ENCODE measurements at regions not wholly inside any gene's neighbourhood (a gene's known extent, or its start where the extent isn't known, plus 50 kb on each side); places are given as distances from the start of the nearest gene placed in this dataset.

- H3K36me3 ChIP-seq (ENCODE audit: insufficient read depth, low read length): no peaks in the 10 kb centered on the region
- H3K27ac ChIP-seq: no peak overlapping the region
- no peaks in the 10 kb centered on the region for H3K9me3 ChIP-seq (ENCODE audit: low read depth, low read length)
- no peak for TF ChIP-seq EZH2 (IDR thresholded peaks at IDR 0.05)
- TF ChIP-seq POLR2AphosphoS5 (IDR thresholded peaks at IDR 0.05; ENCODE audit: borderline replicate concordance, low read depth, low read length): no peak
- no peak for TF ChIP-seq FOXP2 (optimal IDR thresholded peaks at IDR 0.05; ENCODE audit: control extremely low read depth, extremely low read length, insufficient read depth)
- no peak overlapping the region for H3K9ac ChIP-seq (ENCODE audit: insufficient read length)
- no peak for DNase-seq (ENCODE audit: low read depth, low spot score)
- H3K4me3 ChIP-seq: no peak overlapping the region
These were observed 324.0 kb downstream of the KCNJ2 start for GRCh38 chr17:70493277-70493874.

- Histone ChIP-seq H3K27ac (no peak overlapping the region), H3K9ac (ENCODE audit: insufficient read length) (no peak overlapping the region), H3K4me3 (no peak overlapping the region), H3K9me3 (ENCODE audit: low read depth, low read length) (no peaks in the 10 kb centered on the region), H3K36me3 (ENCODE audit: insufficient read depth, low read length) (no peaks in the 10 kb centered on the region)
- TF ChIP-seq POLR2AphosphoS5 (IDR thresholded peaks at IDR 0.05; ENCODE audit: borderline replicate concordance, low read depth, low read length): no peak
- TF ChIP-seq EZH2 (IDR thresholded peaks at IDR 0.05): no peak
- TF ChIP-seq FOXP2 (optimal IDR thresholded peaks at IDR 0.05; ENCODE audit: control extremely low read depth, extremely low read length, insufficient read depth): no peak
- no peak for DNase-seq (ENCODE audit: low read depth, low spot score)
These were observed 329.3 kb downstream of the KCNJ2 start for GRCh38 chr17:70498631-70499030.

GRCh38 chr17:70499067-70499786, 329.9 kb downstream of the KCNJ2 start:
- TF ChIP-seq FOXP2 (optimal IDR thresholded peaks at IDR 0.05; ENCODE audit: control extremely low read depth, extremely low read length, insufficient read depth): no peak
- Histone ChIP-seq H3K27ac (no peak overlapping the region), H3K9ac (ENCODE audit: insufficient read length) (no peak overlapping the region), H3K4me3 (no peak overlapping the region), H3K9me3 (ENCODE audit: low read depth, low read length) (no peaks in the 10 kb centered on the region), H3K36me3 (ENCODE audit: insufficient read depth, low read length) (no peaks in the 10 kb centered on the region)
- DNase-seq (ENCODE audit: low read depth, low spot score): no peak

- no peak overlapping the region for H3K4me3 ChIP-seq
- H3K9ac ChIP-seq (ENCODE audit: insufficient read length): no peak overlapping the region
- TF ChIP-seq EZH2 (IDR thresholded peaks at IDR 0.05): no peak
- H3K27ac ChIP-seq: no peak overlapping the region
- no peaks in the 10 kb centered on the region for H3K9me3 ChIP-seq (ENCODE audit: low read depth, low read length)
- H3K36me3 ChIP-seq (ENCODE audit: insufficient read depth, low read length): no peaks in the 10 kb centered on the region
- no peak for DNase-seq (ENCODE audit: low read depth, low spot score)
These were observed 334.1 kb downstream of the KCNJ2 start for GRCh38 chr17:70503449-70503848.

GRCh38 chr17:70510288-70510687, 341.0 kb downstream of the KCNJ2 start:
- Histone ChIP-seq H3K27ac (no peak overlapping the region), H3K4me3 (no peak overlapping the region), H3K9ac (ENCODE audit: insufficient read length) (no peak overlapping the region), H3K36me3 (ENCODE audit: insufficient read depth, low read length) (no peaks in the 10 kb centered on the region), H3K9me3 (ENCODE audit: low read depth, low read length) (no peaks in the 10 kb centered on the region)
- TF ChIP-seq FOXP2 (optimal IDR thresholded peaks at IDR 0.05; ENCODE audit: control extremely low read depth, extremely low read length, insufficient read depth) (no peak), POLR2AphosphoS5 (IDR thresholded peaks at IDR 0.05; ENCODE audit: borderline replicate concordance, low read depth, low read length) (no peak), EZH2 (IDR thresholded peaks at IDR 0.05) (no peak)
- no peak for DNase-seq (ENCODE audit: low read depth, low spot score)

- no peaks in the 10 kb centered on the region for H3K36me3 ChIP-seq (ENCODE audit: insufficient read depth, low read length)
- no peak overlapping the region for H3K27ac ChIP-seq
- no peaks in the 10 kb centered on the region for H3K9me3 ChIP-seq (ENCODE audit: low read depth, low read length)
- TF ChIP-seq EZH2 (IDR thresholded peaks at IDR 0.05) (no peak), FOXP2 (optimal IDR thresholded peaks at IDR 0.05; ENCODE audit: control extremely low read depth, extremely low read length, insufficient read depth) (no peak), POLR2AphosphoS5 (IDR thresholded peaks at IDR 0.05; ENCODE audit: borderline replicate concordance, low read depth, low read length) (no peak)
- no peak for DNase-seq (ENCODE audit: low read depth, low spot score)
- no peak overlapping the region for H3K9ac ChIP-seq (ENCODE audit: insufficient read length)
- no peak overlapping the region for H3K4me3 ChIP-seq
These were observed 348.5 kb downstream of the KCNJ2 start for GRCh38 chr17:70517816-70518215.

- H3K4me3 ChIP-seq: no peak overlapping the region
- H3K9ac ChIP-seq (ENCODE audit: insufficient read length): no peak overlapping the region
- H3K36me3 ChIP-seq (ENCODE audit: insufficient read depth, low read length): no peaks in the 10 kb centered on the region
- no peak overlapping the region for H3K27ac ChIP-seq
- H3K9me3 ChIP-seq (ENCODE audit: low read depth, low read length): no peaks in the 10 kb centered on the region
- TF ChIP-seq POLR2AphosphoS5 (IDR thresholded peaks at IDR 0.05; ENCODE audit: borderline replicate concordance, low read depth, low read length): no peak
- no peak for TF ChIP-seq FOXP2 (optimal IDR thresholded peaks at IDR 0.05; ENCODE audit: control extremely low read depth, extremely low read length, insufficient read depth)
- TF ChIP-seq EZH2 (IDR thresholded peaks at IDR 0.05): no peak
- DNase-seq (ENCODE audit: low read depth, low spot score): no peak
These were observed 350.0 kb downstream of the KCNJ2 start for GRCh38 chr17:70519300-70519699.

GRCh38 chr17:70520447-70520846, 351.1 kb downstream of the KCNJ2 start:
- Histone ChIP-seq H3K9ac (ENCODE audit: insufficient read length) (no peak overlapping the region), H3K27ac (no peak overlapping the region), H3K9me3 (ENCODE audit: low read depth, low read length) (no peaks in the 10 kb centered on the region), H3K4me3 (no peak overlapping the region), H3K36me3 (ENCODE audit: insufficient read depth, low read length) (no peaks in the 10 kb centered on the region)
- TF ChIP-seq EZH2 (IDR thresholded peaks at IDR 0.05): no peak
- TF ChIP-seq POLR2AphosphoS5 (IDR thresholded peaks at IDR 0.05; ENCODE audit: borderline replicate concordance, low read depth, low read length): no peak
- TF ChIP-seq FOXP2 (optimal IDR thresholded peaks at IDR 0.05; ENCODE audit: control extremely low read depth, extremely low read length, insufficient read depth): no peak
- no peak for DNase-seq (ENCODE audit: low read depth, low spot score)

GRCh38 chr17:70520956-70521355, 351.6 kb downstream of the KCNJ2 start:
- H3K36me3 ChIP-seq (ENCODE audit: insufficient read depth, low read length): no peaks in the 10 kb centered on the region
- H3K9me3 ChIP-seq (ENCODE audit: low read depth, low read length): no peaks in the 10 kb centered on the region
- H3K27ac ChIP-seq: no peak overlapping the region
- no peak overlapping the region for H3K4me3 ChIP-seq
- TF ChIP-seq EZH2 (IDR thresholded peaks at IDR 0.05) (no peak), FOXP2 (optimal IDR thresholded peaks at IDR 0.05; ENCODE audit: control extremely low read depth, extremely low read length, insufficient read depth) (no peak), POLR2AphosphoS5 (IDR thresholded peaks at IDR 0.05; ENCODE audit: borderline replicate concordance, low read depth, low read length) (no peak)
- no peak for DNase-seq (ENCODE audit: low read depth, low spot score)
- no peak overlapping the region for H3K9ac ChIP-seq (ENCODE audit: insufficient read length)
